K562 (cell line): ENCODE measurements at regions not wholly inside any gene's neighbourhood (a gene's known extent, or its start where the extent isn't known, plus 50 kb on each side); places are given as distances from the start of the nearest gene placed in this dataset.

Experiments used
- ATAC-seq: fragments of 200-7000 bp; cut with Tn5 transposase; 3 replicates; pipeline ENCODE4 v1.9.1; 2020; ENCODE audit warnings: moderate library complexity
- BruUV-seq: library from RNA; stranded (reverse); fragments of 400-500 nt; replicated peaks from 2 replicates; lab custom pipeline; 2021; lab: Mats Ljungman, UMichigan
- CTCF ChIA-PET: fragments of 300-600 bp; formaldehyde crosslinking; extraction: SDS; loops from one replicate; lab custom pipeline; 2021; ENCODE audit warnings: low intra/inter-chr PET ratio; lab: Yijun Ruan, JAX
- POLR2A ChIA-PET: fragments of 300-600, 350-650 bp; sonication (Branson Sonifier 250); formaldehyde crosslinking; extraction: SDS; loops from one replicate; lab custom pipeline; 2021; ENCODE audit warnings: antibody characterized with exemption, inconsistent platforms; lab: Yijun Ruan, JAX
- DNase-seq, 4 experiments: peaks; one replicate each; pipeline versions ENCODE4 v3.0.0 to v3.0.0-alpha.2; 2011 to 2018; ENCODE audit warnings: low spot score in 3 of 4, mixed read lengths in 3 of 4; ENCODE audit errors: extremely low read depth in 1 of 4
- FAIRE-seq: peaks from 2 replicates; lab custom pipeline; 2011; peaks lifted over from hg19 to GRCh38; lab: Jason Lieb, UNC
- H2AFZ ChIP-seq: 2 replicates; pipeline ENCODE4 v1.6.0; 2011; ENCODE audit warnings: low read depth, low read length, control low read depth, inconsistent platforms
- H3K27ac ChIP-seq: fragments of 200-600 bp; 3 replicates; pipeline ENCODE4 v1.8.0; 2011; ENCODE audit warnings: low read depth, mild to moderate bottlenecking, control low read depth, inconsistent platforms, low read length, moderate library complexity, mixed read lengths; ENCODE audit errors: extremely low read depth
- H3K27me3 ChIP-seq, 2 experiments: fragments of 300-600 bp in 1 of 2; 2 replicates in 1 of 2; 3 replicates in 1 of 2; pipeline versions ENCODE4 v1.6.0 to v1.8.0; 2011; ENCODE audit warnings: inconsistent platforms in 2 of 2, low read length in 2 of 2, mild to moderate bottlenecking in 1 of 2, mixed read lengths in 1 of 2, moderate library complexity in 1 of 2; ENCODE audit not compliant: control insufficient read depth in 2 of 2, insufficient read depth in 2 of 2
- H3K36me3 ChIP-seq: fragments of 300-600 bp; 3 replicates; pipeline ENCODE4 v1.8.0; 2011; ENCODE audit warnings: mild to moderate bottlenecking, low read length, inconsistent platforms; ENCODE audit not compliant: control insufficient read depth, insufficient read depth
- H3K4me1 ChIP-seq, 2 experiments: fragments of 200-600 bp in 1 of 2; replicated peaks in 1 of 2; 2 replicates in 1 of 2; 3 replicates in 1 of 2; pipeline versions ENCODE4 v1.5.1 to v1.8.0; 2011; ENCODE audit warnings: inconsistent platforms in 2 of 2, low read length in 2 of 2, mild to moderate bottlenecking in 1 of 2, mixed read lengths in 1 of 2, moderate library complexity in 1 of 2; ENCODE audit not compliant: control insufficient read depth in 2 of 2, insufficient read depth in 2 of 2
- H3K4me2 ChIP-seq: 2 replicates; pipeline ENCODE4 v1.6.1; 2011; ENCODE audit warnings: low read length, control low read depth, inconsistent platforms, mixed read lengths; ENCODE audit not compliant: insufficient read depth
- H3K4me3 ChIP-seq: fragments of 200-600 bp; sonication (generic), shearing (Covaris generic); 2 replicates; pipeline ENCODE4 v1.5.1; 2016; ENCODE audit warnings: control low read depth, inconsistent platforms
- H3K79me2 ChIP-seq: fragments of 200-600 bp; 3 replicates; pipeline ENCODE4 v1.8.0; 2011; ENCODE audit warnings: low read length, inconsistent platforms; ENCODE audit not compliant: control insufficient read depth, insufficient read depth
- H3K9ac ChIP-seq, 2 experiments: 2 replicates each; pipeline versions ENCODE4 v1.6.0 to v1.6.1; 2011; ENCODE audit warnings: low read depth in 2 of 2, low read length in 2 of 2, control low read depth in 1 of 2, inconsistent platforms in 1 of 2, mild to moderate bottlenecking in 1 of 2, mixed read lengths in 1 of 2; ENCODE audit not compliant: insufficient read depth in 1 of 2
- H3K9me1 ChIP-seq: one replicate; pipeline ENCODE4 v1.6.0; 2011; ENCODE audit warnings: inconsistent platforms, mild to moderate bottlenecking, low read length, moderate library complexity; ENCODE audit not compliant: control insufficient read depth, insufficient read depth
- H3K9me3 ChIP-seq: replicated peaks from 2 replicates; pipeline ENCODE4 v1.5.1; 2011; ENCODE audit warnings: low read depth, low read length, inconsistent platforms; ENCODE audit not compliant: control insufficient read depth, insufficient read depth
- H4K20me1 ChIP-seq: replicated peaks from 2 replicates; pipeline ENCODE4 v1.6.1; 2011; ENCODE audit warnings: low read length, inconsistent platforms, mixed read lengths; ENCODE audit not compliant: control insufficient read depth, insufficient read depth
- CBFB ChIP-seq: sonication (generic); formaldehyde crosslinking; IDR thresholded peaks from 2 replicates; pipeline ENCODE4 v1.4.0; 2020; ENCODE audit warnings: mild to moderate bottlenecking, missing genetic modification reagents
- CHD1 ChIP-seq: fragments of 200-600 bp; sonication (generic); IDR thresholded peaks from one replicate; pipeline ENCODE4 v1.6.1; 2012; ENCODE audit warnings: mild to moderate bottlenecking, moderate library complexity, low read length, inconsistent platforms
- HES1 ChIP-seq: fragments of 450-650 bp; IDR thresholded peaks from 2 replicates; pipeline ENCODE4 v1.6.1; 2016; ENCODE audit warnings: low read depth, mild to moderate bottlenecking, moderate library complexity
- L3MBTL2 ChIP-seq: fragments of 450-650 bp; IDR thresholded peaks from 2 replicates; pipeline ENCODE4 v1.6.1; 2016; ENCODE audit warnings: mild to moderate bottlenecking, moderate library complexity
- MCM3 ChIP-seq: fragments of 450-650 bp; IDR thresholded peaks from 2 replicates; pipeline ENCODE4 v1.6.1; 2016
- MIER1 ChIP-seq: fragments of 450-650 bp; IDR thresholded peaks from 2 replicates; pipeline ENCODE4 v1.6.1; 2016; ENCODE audit warnings: antibody characterized with exemption, mild to moderate bottlenecking, low read depth
- RFX1 ChIP-seq: fragments of 450-650 bp; IDR thresholded peaks from 2 replicates; pipeline ENCODE4 v1.6.1; 2016; ENCODE audit warnings: mild to moderate bottlenecking, moderate library complexity
- SAFB ChIP-seq: fragments of 200-400 bp; formaldehyde crosslinking; IDR thresholded peaks from 2 replicates; pipeline ENCODE4 v1.6.1; 2017; ENCODE audit warnings: low read depth, low read length, borderline replicate concordance
- ZBTB34 ChIP-seq: fragments of 250-450 bp; sonication (Bioruptor Pico); IDR thresholded peaks from 2 replicates; pipeline ENCODE4 v1.8.0; 2021; ENCODE audit warnings: mild to moderate bottlenecking, moderate library complexity
- ZNF140 ChIP-seq: fragments of 250-450 bp; sonication (Bioruptor Pico); IDR thresholded peaks from 2 replicates; pipeline ENCODE4 v1.8.0; 2021; ENCODE audit warnings: moderate library complexity, mild to moderate bottlenecking, inconsistent platforms
- WGBS: fragments of 100-300 bp; shearing (Covaris generic); methylation state at CpG from one replicate; pipeline ENCODE4 v1.1.6; 2016; ENCODE audit warnings: low coverage, mixed read lengths; ENCODE audit not compliant: insufficient coverage; ENCODE audit errors: missing lambda C conversion rate; 5-methylcytosine and 5-hydroxymethylcytosine counted together
- in situ Hi-C: fragments of 300-500 bp; cut with MboI; formaldehyde crosslinking; loops from 4 replicates; pipeline ENCODE4 v1.15.0; 2018; ENCODE audit warnings: inconsistent platforms, mixed read lengths
- intact Hi-C: fragments of 100-400 bp; cut with micrococcal nuclease; formaldehyde crosslinking; loops from 2 replicates; pipeline ENCODE4 v1.14.2; 2022
- TF ChIP-seq, protein P1 (sequence below): fragments of 450-650 bp; IDR thresholded peaks from 2 replicates; pipeline ENCODE4 v1.6.1; 2016; ENCODE audit warnings: mild to moderate bottlenecking
- TF ChIP-seq, protein P2 (sequence below): fragments of 200-800 bp; sonication (Bioruptor generic); IDR thresholded peaks from 2 replicates; pipeline ENCODE4 v1.6.1; 2017; ENCODE audit warnings: missing genetic modification characterization, missing compliant biosample characterization

- 0% methylated on average over 3 of the region's 3 CpGs for WGBS
- CTCF ChIA-PET, result no interaction called here
- H3K27ac ChIP-seq, result no peak overlapping the region
- no peaks in the 10 kb centered on the region for H3K36me3 ChIP-seq
- ATAC-seq, result no peak
- TF ChIP-seq CHD1 (no peak), HES1 (no peak), RFX1 (no peak), MIER1 (no peak), ZBTB34 (CRISPR knock-in tag) (no peak), CBFB (CRISPR knock-in tag) (no peak), SAFB (no peak), L3MBTL2 (no peak), ZNF140 (CRISPR knock-in tag) (no peak), MCM3 (no peak)
- TF ChIP-seq, protein P1, sequence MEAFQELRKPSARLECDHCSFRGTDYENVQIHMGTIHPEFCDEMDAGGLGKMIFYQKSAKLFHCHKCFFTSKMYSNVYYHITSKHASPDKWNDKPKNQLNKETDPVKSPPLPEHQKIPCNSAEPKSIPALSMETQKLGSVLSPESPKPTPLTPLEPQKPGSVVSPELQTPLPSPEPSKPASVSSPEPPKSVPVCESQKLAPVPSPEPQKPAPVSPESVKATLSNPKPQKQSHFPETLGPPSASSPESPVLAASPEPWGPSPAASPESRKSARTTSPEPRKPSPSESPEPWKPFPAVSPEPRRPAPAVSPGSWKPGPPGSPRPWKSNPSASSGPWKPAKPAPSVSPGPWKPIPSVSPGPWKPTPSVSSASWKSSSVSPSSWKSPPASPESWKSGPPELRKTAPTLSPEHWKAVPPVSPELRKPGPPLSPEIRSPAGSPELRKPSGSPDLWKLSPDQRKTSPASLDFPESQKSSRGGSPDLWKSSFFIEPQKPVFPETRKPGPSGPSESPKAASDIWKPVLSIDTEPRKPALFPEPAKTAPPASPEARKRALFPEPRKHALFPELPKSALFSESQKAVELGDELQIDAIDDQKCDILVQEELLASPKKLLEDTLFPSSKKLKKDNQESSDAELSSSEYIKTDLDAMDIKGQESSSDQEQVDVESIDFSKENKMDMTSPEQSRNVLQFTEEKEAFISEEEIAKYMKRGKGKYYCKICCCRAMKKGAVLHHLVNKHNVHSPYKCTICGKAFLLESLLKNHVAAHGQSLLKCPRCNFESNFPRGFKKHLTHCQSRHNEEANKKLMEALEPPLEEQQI, result no peak
- TF ChIP-seq, protein P2, sequence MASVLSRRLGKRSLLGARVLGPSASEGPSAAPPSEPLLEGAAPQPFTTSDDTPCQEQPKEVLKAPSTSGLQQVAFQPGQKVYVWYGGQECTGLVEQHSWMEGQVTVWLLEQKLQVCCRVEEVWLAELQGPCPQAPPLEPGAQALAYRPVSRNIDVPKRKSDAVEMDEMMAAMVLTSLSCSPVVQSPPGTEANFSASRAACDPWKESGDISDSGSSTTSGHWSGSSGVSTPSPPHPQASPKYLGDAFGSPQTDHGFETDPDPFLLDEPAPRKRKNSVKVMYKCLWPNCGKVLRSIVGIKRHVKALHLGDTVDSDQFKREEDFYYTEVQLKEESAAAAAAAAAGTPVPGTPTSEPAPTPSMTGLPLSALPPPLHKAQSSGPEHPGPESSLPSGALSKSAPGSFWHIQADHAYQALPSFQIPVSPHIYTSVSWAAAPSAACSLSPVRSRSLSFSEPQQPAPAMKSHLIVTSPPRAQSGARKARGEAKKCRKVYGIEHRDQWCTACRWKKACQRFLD, result no peak
- TF ChIP-seq, all 486 proteins: peak for 0
- intact Hi-C loops (no loop called here), in situ Hi-C loops (no loop called here)
- Histone ChIP-seq H3K4me2 (no peak overlapping the region), H3K9me3 (no peaks in the 10 kb centered on the region), H3K4me1 (no peaks in the 10 kb centered on the region), H3K4me3 (no peak overlapping the region), H2AFZ (no peak overlapping the region), H3K27me3 (no peaks in the 10 kb centered on the region), H3K9ac (no peak overlapping the region), H3K79me2 (no peaks in the 10 kb centered on the region), H3K9me1 (no peaks in the 10 kb centered on the region), H4K20me1 (no peaks in the 10 kb centered on the region)
- FAIRE-seq, result no peak
- BruUV-seq, result no TSS peak
- DNase-seq, result no peak
- POLR2A ChIA-PET, result no interaction called here
Observed at GRCh38 chr13:55497486-55497885, 1643.2 kb upstream of the PRR20A start.
